Inflammatory macrophage treated with lipopolysaccharide for 1 hour (primary cell): ENCODE measurements at regions not wholly inside any gene's neighbourhood (a gene's known extent, or its start where the extent isn't known, plus 50 kb on each side); places are given as distances from the start of the nearest gene placed in this dataset.
"Not testable (repeated sequence)": the region's sequence is repeated elsewhere in the genome, so short reads cannot be mapped to it uniquely, and the experiment has no call there.

Experiments used
- DNase-seq, 2 donors: peaks; one replicate each; pipeline ENCODE4 v3.0.0-alpha.2; 2020 to 2022

DNA sequence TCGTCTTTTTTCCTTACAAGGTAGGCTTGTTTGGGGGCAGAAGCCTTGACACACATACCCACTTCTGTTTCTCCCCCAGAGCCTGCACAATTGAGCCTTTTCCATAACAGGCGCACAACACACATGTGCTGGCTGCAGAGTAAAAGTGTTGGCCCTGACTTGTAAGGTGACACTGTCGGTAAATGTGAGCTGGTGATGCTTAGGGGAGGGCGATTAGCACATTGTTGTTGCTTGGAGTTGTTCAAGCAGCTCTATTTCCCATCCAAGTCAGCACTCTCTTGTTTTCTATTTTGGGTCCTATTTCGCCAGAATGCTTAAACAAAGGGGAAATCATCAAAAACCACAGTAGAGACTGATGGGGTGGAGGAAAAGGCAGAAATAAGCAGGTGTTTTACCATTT, 51.9 kb upstream of the PTPRJ start:
- DNase-seq, result peak; percentile 62 to 63

DNA sequence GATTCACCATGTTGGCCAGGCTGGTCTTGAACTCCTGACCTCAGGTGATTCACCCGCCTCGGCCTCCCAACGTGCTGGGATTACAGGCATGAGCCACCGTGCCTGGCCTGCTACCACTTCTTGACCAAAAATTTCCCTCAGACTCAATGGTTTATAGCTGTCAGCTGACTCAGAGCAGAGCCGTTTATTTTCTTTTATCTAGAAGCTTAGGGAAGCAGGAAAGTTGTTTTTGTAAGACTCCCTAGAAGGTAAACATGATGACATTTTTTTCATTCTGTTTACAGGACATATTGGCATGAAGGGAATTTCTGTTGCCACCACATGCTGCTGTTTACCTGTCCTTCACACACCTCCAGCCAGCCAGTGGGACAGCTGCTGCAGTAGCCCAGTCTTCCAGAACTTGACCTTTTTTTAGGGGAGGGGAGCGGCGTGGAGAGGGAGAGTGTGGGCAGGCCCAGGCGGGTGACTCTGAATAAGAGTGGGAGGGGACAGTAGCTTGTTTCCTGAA, 56.1 kb upstream of the PTPRJ start:
- DNase-seq, result peak; percentile 28 to 58

DNA sequence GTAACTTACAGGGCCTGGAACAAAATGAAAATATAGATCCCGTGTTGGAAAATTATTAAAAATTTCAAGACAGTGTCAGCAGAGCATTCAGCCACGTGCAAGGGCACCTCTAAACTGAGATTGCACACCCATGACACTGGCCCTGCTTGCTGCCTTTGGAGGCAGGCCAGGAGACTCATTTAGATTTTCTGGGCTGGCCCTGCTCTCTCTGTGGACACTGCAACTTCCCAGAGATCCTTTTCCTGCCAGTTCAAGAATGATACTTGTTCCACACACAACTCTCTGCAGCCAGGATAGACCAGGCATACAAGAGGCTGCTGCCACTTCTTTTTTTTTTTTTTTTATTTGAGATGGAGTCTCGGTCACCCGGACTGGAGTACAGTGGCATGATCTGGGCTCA, 56.7 kb upstream of the PTPRJ start:
- DNase-seq, result no peak

DNA sequence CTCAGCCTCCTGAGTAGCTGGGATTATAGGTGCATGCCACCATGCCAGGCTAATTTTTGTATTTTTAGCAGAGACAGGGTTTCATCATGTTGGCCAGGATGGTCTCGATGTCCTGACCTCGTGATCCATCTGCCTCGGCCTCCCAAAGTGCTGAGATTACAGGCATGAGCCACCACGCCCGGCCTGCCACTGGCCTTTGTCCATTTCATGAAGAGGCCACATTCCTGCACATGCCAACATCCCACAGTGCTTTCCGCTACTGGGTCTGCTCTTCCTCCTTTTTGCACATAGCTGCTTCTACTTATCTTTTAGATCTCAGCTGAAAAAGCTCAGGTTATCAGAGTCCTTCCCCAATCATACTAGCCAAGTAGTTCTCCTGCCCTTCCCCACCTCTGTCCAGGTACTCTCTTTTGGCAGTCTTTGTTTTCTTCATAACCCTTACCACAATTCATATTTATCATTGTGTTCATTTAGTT, 59.2 kb upstream of the PTPRJ start:
- DNase-seq, result not testable (repeated sequence)

- no peak for DNase-seq
These were observed 61.4 kb upstream of the PTPRJ start for GRCh38 chr11:47918882-47919495.

- DNase-seq, result no peak
These were observed 62.0 kb upstream of the PTPRJ start for GRCh38 chr11:47918370-47918690.

- DNase-seq, result peak; percentile 47 to 52
These were observed 62.6 kb upstream of the PTPRJ start for GRCh38 chr11:47917599-47918369.

GRCh38 chr11:47916361-47916841, 64.0 kb upstream of the PTPRJ start:
- no peak for DNase-seq

GRCh38 chr11:47915783-47916182, 64.6 kb upstream of the PTPRJ start:
- DNase-seq, result no peak

- no peak for DNase-seq
These were observed 65.0 kb upstream of the PTPRJ start for GRCh38 chr11:47915374-47915773.

GRCh38 chr11:47914743-47915142, 65.6 kb upstream of the PTPRJ start:
- DNase-seq, result no peak

GRCh38 chr11:47913529-47914244, 65.5 kb upstream of the NUP160 start:
- no peak for DNase-seq

DNA sequence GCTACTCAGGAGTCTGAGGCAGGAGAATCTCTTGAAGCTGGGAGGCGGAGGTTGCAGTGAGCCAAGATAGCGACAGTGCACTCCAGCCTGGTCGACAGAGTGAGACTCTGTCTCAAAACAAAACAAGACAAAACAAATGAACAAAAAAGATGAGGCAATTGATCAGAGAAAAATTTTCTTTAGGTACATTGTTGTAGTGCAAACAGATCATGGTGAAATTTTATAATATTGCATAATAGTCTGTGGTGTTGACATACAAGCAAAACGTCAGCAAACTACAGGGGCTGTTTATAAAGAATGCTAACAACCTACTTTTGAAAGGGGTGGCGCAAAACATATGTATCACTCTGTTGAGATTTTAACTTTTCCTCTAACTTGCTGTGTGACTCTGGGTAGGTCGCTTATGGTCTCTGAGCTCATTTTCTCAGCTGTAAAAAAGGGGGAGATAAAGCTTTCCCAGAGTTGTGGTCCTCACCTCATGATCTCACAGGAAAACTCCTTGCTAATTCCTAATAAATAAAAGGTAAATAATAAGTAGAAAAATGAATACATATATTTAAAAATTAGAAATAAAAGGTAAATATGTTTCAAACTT, 64.8 kb upstream of the NUP160 start:
- peak; percentile 54 to 82 for DNase-seq

DNA sequence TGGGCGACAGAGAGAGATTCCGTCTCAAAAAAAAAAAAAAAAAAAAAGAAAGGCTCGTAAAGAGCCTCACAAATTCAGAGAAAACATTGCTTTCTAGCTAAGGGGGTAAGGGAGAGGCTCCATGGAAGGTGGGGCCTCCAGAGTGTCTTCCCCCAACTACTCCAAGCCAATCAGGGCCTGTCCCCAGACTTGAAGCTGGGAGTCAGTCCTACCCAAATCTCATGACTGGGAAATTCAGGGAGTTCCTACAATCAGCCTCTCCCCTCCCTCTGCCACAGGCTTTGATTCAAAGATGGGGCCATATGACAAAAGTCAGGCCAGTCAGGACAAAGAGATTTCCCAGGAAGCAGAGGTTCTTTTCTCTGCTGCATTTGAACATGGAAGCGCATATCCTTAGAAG, 63.0 kb upstream of the NUP160 start:
- peak in 1 of 2 donors; percentile 37 for DNase-seq

DNA sequence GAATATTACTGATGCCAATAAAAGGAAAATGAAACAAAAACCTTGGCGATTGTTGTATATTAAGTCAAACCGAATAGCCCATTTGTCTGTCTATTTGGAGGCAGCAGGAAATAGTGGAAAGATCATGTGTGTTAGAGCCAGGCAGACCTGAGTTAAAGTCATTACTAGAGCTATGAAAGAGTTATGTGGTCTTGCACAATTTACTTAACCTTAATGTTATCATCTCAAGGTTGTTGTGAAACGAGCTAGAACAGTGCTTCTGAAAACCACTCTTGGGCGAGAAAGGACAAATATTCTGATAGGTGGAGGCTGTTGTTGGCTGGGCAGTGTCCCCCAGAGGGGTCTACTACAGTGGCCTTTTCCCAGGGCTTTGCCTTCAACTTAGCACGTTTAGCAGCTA, 60.0 kb upstream of the NUP160 start:
- DNase-seq, result peak; percentile 49 to 50

DNA sequence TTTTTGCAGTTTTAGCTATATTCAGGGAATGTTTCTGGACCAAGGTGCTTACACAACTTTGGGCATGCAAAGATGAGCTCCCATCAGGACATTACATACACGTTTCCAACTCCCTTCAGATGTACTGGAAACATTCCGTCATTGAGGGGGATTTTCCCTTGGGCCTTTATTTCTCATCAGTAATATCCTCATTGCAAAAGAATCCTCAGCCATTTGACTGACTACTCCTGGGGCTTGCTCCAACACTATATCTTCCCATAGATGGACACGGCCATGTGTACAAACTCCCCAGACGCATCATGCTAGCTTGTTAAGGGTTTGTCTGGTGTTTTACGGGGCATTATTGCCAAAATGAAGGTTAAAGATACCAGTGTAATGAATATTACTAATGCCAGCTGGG, 59.3 kb upstream of the NUP160 start:
- peak in 1 of 2 donors; percentile 31 for DNase-seq

GRCh38 chr11:47906066-47906465, 57.9 kb upstream of the NUP160 start:
- no peak for DNase-seq

DNA sequence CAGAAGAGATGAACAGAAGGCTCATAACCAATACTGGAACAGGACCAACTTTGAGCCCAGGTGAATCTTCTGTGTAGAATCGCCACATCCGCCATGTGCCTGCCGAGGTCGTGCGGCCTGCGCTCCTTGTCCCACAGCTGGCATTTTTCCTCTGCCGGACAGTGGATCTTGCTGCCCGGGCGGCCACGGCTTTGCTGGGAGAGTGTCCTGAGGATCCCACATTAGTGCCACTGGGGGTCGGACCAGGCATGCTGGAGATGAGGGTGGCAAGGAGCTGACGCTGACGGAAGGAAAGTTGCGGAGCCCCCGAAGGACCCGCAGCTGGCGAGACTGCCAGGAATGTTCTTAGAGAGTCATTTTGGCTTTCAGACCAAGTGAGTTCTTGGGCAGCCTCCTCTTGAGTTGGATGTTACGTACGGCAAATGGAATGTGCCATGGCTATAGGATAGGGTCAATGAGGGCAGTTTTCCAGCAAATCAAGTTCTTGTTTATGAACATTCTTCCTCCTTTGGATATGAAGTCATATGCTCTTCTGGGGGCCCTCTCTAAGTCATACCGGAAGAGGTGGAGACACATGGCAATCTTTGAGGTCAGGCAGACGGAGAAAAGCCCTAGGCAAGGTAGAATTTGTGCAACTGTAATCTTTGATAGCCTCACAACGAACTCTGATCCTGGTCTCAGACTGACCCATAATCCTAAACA, 57.4 kb upstream of the NUP160 start:
- DNase-seq, result no peak

GRCh38 chr11:47904808-47905207, 56.7 kb upstream of the NUP160 start:
- no peak for DNase-seq

- DNase-seq, result no peak
These were observed 55.9 kb upstream of the NUP160 start for GRCh38 chr11:47904048-47904447.

GRCh38 chr11:47899801-47900200, 51.7 kb upstream of the NUP160 start:
- no peak for DNase-seq
